GM12875 (cell line): ENCODE measurements at regions not wholly inside any gene's neighbourhood (a gene's known extent, or its start where the extent isn't known, plus 50 kb on each side); places are given as distances from the start of the nearest gene placed in this dataset.

Source experiments
- H3K4me3 ChIP-seq: one replicate; pipeline ENCODE4 v1.5.1; 2011; ENCODE audit warnings: low read depth, low read length, control low read depth
- CTCF ChIP-seq: IDR thresholded peaks from 2 replicates; pipeline ENCODE4 v1.5.1; 2011; ENCODE audit warnings: low read depth, mild to moderate bottlenecking, control low read depth, inconsistent platforms, low read length, moderate library complexity, borderline replicate concordance; ENCODE audit not compliant: insufficient read depth

- TF ChIP-seq CTCF, result no peak
- H3K4me3 ChIP-seq, result no peak overlapping the region
Measured at GRCh38 chr4:19940861-19941260, 310.8 kb upstream of the SLIT2 start.

- no peak overlapping the region for H3K4me3 ChIP-seq
- TF ChIP-seq CTCF, result no peak
Measured at GRCh38 chr4:19936476-19936875, 315.2 kb upstream of the SLIT2 start.

- H3K4me3 ChIP-seq, result no peak overlapping the region
- no peak for TF ChIP-seq CTCF
Measured at GRCh38 chr4:19930742-19931141, 321.0 kb upstream of the SLIT2 start.

GRCh38 chr4:19927381-19927780 is 324.3 kb upstream of the SLIT2 start:
- H3K4me3 ChIP-seq, result no peak overlapping the region
- TF ChIP-seq CTCF, result no peak

- H3K4me3 ChIP-seq, result no peak overlapping the region
- TF ChIP-seq CTCF, result no peak
Measured at GRCh38 chr4:19925516-19925915, 326.2 kb upstream of the SLIT2 start.

GRCh38 chr4:19924761-19925160 is 326.9 kb upstream of the SLIT2 start:
- no peak for TF ChIP-seq CTCF
- no peak overlapping the region for H3K4me3 ChIP-seq

GRCh38 chr4:19915276-19915675 is 336.4 kb upstream of the SLIT2 start:
- H3K4me3 ChIP-seq, result no peak overlapping the region

More at GRCh38 chr4:19915276-19915675, 336.4 kb upstream of the SLIT2 start:
- no peak for TF ChIP-seq CTCF
